HG02852 (cell line): ENCODE measurements at regions not wholly inside any gene's neighbourhood (a gene's known extent, or its start where the extent isn't known, plus 50 kb on each side); places are given as distances from the start of the nearest gene placed in this dataset.

ENCODE experiments used
- ATAC-seq: cut with Tn5 transposase; IDR thresholded peaks from one replicate; pipeline ENCODE4 v1.9.1; 2021; ENCODE audit warnings: mild to moderate bottlenecking, moderate library complexity; ENCODE audit not compliant: unreplicated experiment

GRCh38 chr2:23069156-23069555 lies 315.8 kb upstream of the KLHL29 start:
- no peak for ATAC-seq

GRCh38 chr2:23069923-23070322 lies 315.1 kb upstream of the KLHL29 start:
- no peak for ATAC-seq

- no peak for ATAC-seq
Measured at GRCh38 chr2:23073056-23073455, 311.9 kb upstream of the KLHL29 start.

DNA sequence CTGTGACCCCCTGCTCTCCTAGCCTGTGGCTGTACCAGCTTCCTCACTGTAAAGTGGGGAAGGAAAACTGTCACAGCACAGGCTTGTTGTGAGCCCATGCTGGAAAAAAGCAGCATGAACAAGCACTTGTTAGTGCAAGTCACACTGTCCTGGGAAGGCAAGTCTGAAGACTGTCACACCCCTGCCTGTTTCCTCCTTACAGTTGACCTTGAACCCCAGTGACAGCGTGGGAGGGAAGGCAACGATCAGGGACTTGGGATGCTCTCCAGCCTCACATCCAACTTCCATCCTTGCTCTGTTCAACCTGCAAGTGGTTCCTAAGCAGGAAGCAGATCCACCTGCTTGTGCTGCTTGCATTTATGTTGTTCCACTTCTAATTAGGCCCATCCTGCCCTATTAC lies 311.3 kb upstream of the KLHL29 start:
- no peak for ATAC-seq

DNA sequence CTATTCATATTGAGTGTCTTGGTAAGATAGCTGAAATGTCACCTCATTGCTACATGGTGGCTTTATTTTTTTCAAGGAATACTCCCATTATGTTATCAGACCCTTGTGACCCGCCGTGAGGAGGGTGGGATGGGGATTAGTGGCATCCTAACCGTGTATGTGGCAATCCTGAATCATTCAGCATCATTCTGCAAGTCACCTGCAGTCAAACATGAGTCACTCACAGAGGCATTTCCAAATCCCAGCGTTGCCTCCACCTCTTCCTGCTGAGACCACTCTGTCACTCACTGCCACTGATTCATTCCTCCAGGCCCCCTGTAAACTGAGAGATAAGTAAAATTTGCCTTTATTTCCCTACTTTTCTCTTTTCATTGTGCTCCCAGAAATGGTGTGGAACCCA lies 307.4 kb upstream of the KLHL29 start:
- ATAC-seq, result no peak

DNA sequence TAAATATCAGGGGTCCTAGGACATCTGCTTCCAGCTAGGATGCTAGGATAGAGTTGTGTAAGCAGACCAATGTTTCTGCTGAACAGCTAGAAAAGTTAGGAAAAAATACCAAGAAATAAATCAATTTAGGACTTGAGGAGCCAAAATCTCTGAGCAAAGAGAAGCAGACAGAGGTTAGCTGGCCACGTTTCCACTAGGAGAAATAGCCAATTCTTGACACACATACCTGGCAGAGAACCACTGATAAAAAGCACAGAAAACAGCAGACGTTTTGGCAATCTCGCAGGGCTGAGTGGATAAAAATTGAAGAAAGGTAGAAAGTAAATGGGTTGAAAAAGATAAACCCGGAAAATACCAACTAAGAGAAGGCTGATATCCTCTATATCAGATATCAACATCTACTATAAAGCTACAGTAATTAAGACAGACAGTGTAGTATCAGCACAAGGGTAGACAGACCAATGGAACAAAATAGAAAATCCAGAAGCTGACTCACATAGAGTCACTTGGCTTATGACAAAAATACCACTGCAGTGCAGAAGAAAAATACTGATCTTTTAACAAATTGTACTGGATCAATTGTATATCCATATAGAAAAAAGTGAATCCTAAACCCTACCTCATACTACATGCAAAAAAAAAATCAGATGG lies 306.1 kb upstream of the KLHL29 start:
- ATAC-seq, result no peak

DNA sequence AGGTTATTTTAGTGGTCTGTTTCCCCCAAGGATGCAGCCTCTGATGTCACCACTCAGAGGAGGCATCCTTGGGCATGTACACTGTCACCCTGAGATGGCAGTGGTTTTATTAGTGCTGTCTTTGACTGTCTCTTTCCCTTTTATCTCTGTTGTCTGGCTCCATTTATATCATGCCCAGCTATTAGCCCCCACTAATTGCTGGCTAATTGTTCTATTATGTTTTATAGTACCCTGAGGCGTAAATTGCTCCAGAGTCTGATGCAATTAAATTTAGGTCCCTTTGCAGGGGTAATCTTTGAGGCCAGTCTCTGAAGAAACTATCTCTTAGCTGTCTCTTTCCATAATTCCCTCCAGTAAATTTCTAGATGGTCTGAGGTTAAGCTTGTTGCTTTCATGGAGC lies 301.0 kb upstream of the KLHL29 start:
- no peak for ATAC-seq

- ATAC-seq, result no peak
Measured at GRCh38 chr2:23091019-23091418, 294.0 kb upstream of the KLHL29 start.

DNA sequence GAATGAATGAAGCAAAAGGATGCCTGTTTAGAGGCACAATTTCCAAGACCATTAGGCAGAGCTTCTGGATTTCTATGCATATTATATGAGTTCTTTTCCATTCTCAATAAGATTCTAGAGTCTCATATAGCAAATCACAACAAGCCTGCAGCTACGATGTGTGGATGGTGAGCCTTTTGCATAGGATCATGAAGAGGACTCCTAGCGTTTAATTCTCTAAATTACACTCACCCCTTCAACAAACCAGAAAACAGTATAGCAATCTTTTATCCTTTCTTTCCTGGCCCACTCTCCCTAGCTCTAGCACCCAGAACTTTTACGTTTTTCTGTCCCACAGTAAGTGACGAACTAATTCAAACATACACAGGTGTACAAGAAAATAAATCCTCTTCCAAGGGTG lies 293.1 kb upstream of the KLHL29 start:
- ATAC-seq, result no peak

DNA sequence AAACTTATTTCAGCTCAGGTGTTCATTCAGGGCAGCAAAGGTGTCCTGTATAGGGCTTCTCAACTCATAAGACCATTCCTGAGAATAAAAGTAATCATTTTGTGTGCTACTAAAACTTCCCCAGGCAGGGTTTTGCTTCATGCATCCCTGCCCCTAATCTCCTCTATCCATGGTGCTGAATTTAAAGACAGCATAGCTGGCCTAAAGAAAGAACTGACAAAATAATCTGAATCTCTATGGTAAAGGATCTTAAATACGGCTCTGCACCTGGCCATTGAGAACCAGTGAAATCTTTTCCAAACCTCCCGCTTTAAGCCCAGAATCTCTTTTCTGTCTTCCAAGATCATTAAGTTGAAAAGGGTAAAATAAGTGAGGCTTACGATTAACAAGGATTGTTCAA lies 292.1 kb upstream of the KLHL29 start:
- ATAC-seq, result no peak

DNA sequence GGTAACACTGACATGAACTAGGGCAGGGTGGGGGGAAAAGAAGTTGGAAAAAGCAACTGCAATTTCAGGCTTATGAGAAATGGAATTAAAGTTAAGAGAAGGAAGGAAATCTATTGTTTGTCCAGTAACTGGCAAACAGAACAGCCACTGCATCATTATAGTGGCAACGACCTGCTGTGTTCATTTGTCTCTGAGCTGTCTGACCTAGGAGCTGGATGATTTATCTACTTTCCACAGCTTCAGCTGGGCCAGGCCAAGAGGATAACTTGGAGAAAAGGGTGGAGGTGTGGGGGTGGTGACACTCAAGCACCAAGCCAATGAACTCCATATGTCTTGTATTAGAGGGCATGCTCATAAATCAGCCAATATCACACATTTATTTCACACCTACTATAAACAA lies 291.5 kb upstream of the KLHL29 start:
- ATAC-seq, result no peak

- ATAC-seq, result no peak
Measured at GRCh38 chr2:23096906-23097602, 287.9 kb upstream of the KLHL29 start.

DNA sequence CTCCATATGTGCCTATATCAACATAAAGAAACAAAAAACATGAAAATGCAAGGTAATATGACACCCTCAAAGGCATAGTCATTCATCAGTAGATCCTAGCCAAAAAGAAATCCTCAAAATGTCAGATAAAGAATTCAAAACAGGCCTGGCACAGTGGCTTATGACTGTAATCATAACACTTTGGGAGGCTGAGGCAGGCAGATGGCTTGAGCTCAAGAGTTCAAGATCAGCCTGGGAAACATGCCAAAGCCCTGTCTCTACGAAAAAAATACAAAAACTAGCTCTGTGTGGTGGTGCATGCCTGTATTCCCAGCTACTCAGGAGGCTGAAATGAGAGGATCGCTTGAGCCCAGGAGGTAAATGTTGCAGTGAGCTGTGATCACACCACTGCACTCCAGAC lies 284.6 kb upstream of the KLHL29 start:
- ATAC-seq, result no peak

- ATAC-seq, result no peak
Measured at GRCh38 chr2:23106242-23106785, 278.7 kb upstream of the KLHL29 start.

DNA sequence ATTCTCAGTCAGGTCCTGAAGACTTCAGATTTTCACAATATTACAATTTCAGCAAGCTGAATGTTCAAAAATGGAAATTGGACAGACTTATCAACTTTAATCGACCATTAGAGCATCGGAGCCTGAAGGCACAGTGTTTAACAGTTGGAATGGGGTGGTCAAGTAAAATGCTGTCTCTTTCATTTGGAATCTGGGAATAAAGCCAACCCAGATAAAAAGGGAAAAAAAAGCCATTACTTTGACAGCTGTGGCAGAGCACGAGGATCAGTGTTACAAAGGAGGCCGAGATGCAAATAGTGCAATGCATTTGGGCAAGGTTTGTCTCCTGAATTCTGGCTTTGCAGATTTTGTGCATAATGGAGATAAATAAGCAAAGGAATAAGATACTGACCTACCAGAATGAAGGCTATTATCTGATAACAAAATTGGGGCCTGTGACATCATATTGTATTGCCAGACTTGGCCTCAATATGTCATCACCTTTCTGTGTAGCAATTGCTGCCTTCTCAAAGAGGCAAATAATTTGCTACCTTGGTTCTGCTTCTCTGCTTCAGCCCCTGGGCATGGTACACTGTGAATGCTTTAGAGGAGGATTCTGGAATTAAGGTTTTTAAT lies 277.5 kb upstream of the KLHL29 start:
- ATAC-seq, result no peak

DNA sequence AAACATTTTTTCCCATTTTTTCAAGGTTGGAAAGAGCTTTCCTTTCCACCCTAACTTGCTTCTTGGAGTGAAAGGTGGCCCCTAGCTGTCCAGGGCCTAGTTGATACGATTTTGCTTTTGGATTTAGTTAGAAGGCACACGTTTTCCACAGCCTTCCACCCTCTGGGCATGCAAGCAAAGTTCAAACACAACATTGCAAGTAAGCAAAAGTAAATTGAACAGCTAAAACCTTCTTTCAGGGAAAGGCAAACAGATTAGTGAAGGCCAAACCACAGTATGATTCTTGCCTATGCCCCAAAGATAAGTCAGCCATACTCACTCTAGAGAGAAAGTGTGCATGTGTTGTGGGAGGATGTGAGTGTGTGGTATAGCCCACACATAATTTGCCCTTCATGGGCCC lies 273.7 kb upstream of the KLHL29 start:
- ATAC-seq, result no peak

DNA sequence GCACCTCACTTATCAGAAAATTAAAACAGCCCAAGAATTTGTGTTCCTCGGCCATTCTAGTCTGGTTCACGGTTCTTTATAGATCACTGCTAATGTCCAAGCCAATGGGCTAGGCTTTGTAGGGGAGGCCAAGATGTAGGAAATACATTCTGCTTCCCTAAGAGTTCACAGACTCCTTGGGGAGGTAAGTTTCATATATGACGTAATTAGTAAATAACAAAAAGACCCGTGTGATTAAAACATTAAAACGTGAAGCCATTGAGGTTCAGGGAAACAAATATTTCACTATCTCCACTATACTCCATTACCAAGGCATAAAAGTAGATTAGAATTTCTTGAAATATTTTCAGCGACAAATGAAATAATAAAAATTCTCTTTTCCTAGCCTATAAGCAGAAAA lies 272.5 kb upstream of the KLHL29 start:
- no peak for ATAC-seq

DNA sequence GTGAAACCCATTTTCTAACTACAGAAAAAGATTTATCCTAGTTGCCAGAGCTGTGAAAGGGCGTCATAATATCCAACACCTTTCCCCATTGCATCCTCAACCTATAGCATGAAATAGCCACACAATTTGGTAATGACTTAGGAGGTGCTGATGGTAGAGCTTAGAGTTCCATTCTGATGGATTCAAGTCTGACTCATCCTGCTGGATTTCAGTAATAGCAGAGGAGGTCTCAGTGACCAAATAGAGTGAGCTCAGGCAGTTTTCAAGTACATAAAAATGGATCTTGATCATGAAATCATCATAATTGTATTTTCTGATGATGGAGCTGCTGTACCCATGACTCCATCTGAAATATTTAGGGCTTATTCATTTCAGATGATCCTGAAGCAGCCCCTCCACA lies 270.7 kb upstream of the KLHL29 start:
- ATAC-seq, result no peak

- ATAC-seq, result no peak
Measured at GRCh38 chr2:23118313-23118712, 266.7 kb upstream of the KLHL29 start.

- no peak for ATAC-seq
Measured at GRCh38 chr2:23118894-23119293, 266.1 kb upstream of the KLHL29 start.

DNA sequence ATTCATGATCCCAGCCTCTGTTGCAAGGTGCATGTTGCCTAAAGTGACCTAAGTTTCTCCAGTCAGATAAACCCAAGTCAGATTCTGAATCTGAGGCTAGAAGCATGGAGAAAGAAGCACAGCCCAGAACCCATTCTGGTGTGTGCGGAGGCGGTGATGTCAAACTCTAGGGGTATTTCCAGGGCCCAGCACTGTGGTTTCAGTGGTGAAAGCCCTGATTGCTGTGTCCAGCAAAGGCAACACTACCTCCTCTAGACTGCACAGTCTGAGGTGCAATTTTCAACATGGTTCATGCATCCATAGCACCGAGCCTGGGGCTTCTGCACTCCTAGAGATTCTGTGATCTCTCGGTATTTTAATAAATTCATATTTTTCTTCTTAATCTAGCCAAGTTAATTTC lies 264.8 kb upstream of the KLHL29 start:
- ATAC-seq, result peak; percentile 62

DNA sequence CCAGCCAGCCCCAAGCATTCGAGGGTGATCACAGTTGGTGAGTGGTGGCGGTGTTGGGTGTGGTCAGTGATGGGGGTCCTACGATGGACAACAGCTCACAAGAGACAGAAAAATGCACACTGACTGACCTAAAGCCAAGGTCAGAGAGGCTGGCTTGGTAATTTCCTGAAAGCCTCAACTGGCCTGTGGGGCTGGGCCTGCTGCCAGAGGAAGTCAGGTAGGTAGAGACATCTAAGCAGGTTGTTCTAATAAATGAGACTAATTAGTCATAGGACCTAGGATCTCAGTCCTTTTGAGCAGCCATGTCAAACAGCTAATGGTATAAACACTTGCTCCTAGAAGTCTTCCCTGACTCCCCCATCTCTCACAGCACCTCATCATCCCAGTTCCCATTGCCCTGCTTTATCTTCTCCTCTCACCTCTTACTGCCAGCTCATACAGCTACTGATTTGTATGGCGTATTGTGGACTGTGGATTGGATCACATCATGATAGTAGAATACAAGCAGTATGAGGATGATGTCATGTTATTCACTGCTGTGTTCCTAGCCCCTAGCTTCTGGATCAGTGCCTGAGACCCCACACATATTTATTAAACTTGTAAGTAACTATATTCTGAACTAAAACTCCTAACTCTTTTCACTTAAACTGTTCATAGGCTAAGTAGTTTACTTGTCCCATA lies 262.9 kb upstream of the KLHL29 start:
- ATAC-seq, result no peak
